ENCODE measurements at regions not wholly inside any gene's neighbourhood (a gene's known extent, or its start where the extent isn't known, plus 50 kb on each side); places are given as distances from the start of the nearest gene placed in this dataset.
A peak's percentile ranks its signal among the peaks of the same experiment; 100 is the strongest.

- TF ChIP-seq CTCF (IDR thresholded peaks at IDR 0.05): no peak
Observed at GRCh38 chr2:198712485-198712884, 745.3 kb downstream of the SATB2 start.

GRCh38 chr2:198711484-198711883 lies 746.3 kb downstream of the SATB2 start:
- ATAC-seq (no peak), DNase-seq (no peak)
- Histone ChIP-seq H3K9me3 (no peaks in the 10 kb centered on the region), H3K27ac (no peak overlapping the region), H3K36me3 (no peaks in the 10 kb centered on the region), H3K27me3 (no peaks in the 10 kb centered on the region), H3K4me1 (no peaks in the 10 kb centered on the region), H3K4me3 (no peak overlapping the region)
- no peak for TF ChIP-seq CTCF (IDR thresholded peaks at IDR 0.05)
- intact Hi-C loops (cut with DNase I): no loop called here

More at GRCh38 chr2:198712485-198712884, 745.3 kb downstream of the SATB2 start:
- no peaks in the 10 kb centered on the region for H3K27me3 ChIP-seq
- no peaks in the 10 kb centered on the region for H3K36me3 ChIP-seq
- no peaks in the 10 kb centered on the region for H3K4me1 ChIP-seq
- H3K9me3 ChIP-seq: no peaks in the 10 kb centered on the region
- ATAC-seq: no peak
- DNase-seq: no peak
- H3K27ac ChIP-seq: no peak overlapping the region
- intact Hi-C loops (cut with DNase I): no loop called here
- H3K4me3 ChIP-seq: no peak overlapping the region

- intact Hi-C loops (cut with DNase I): no loop called here
- Histone ChIP-seq H3K4me1 (no peaks in the 10 kb centered on the region), H3K36me3 (no peaks in the 10 kb centered on the region), H3K27me3 (no peaks in the 10 kb centered on the region), H3K27ac (no peak overlapping the region), H3K4me3 (no peak overlapping the region), H3K9me3 (no peaks in the 10 kb centered on the region)
- no peak for ATAC-seq
- no peak for TF ChIP-seq CTCF (IDR thresholded peaks at IDR 0.05)
- no peak for DNase-seq
Observed at GRCh38 chr2:198710562-198710961, 747.2 kb downstream of the SATB2 start.

GRCh38 chr2:198706476-198707082 lies 751.2 kb downstream of the SATB2 start:
- TF ChIP-seq CTCF (IDR thresholded peaks at IDR 0.05): no peak

GRCh38 chr2:198703281-198703680 lies 754.5 kb downstream of the SATB2 start:
- no peaks in the 10 kb centered on the region for H3K9me3 ChIP-seq
- intact Hi-C loops (cut with DNase I): no loop called here

More at GRCh38 chr2:198706476-198707082, 751.2 kb downstream of the SATB2 start:
- DNase-seq (peak in 2 of 4 donors; percentile 64 to 74), ATAC-seq (no peak)
- H3K27me3 ChIP-seq: no peaks in the 10 kb centered on the region
- no peaks in the 10 kb centered on the region for H3K9me3 ChIP-seq
- H3K36me3 ChIP-seq: no peaks in the 10 kb centered on the region
- no peaks in the 10 kb centered on the region for H3K4me1 ChIP-seq
- no peak overlapping the region for H3K27ac ChIP-seq
- intact Hi-C loops (cut with DNase I): no loop called here
- no peak overlapping the region for H3K4me3 ChIP-seq

More at GRCh38 chr2:198703281-198703680, 754.5 kb downstream of the SATB2 start:
- ATAC-seq (no peak), DNase-seq (no peak)
- TF ChIP-seq CTCF (IDR thresholded peaks at IDR 0.05): no peak
- Histone ChIP-seq H3K4me1 (no peaks in the 10 kb centered on the region), H3K27ac (no peak overlapping the region), H3K4me3 (no peak overlapping the region), H3K36me3 (no peaks in the 10 kb centered on the region), H3K27me3 (no peaks in the 10 kb centered on the region)
